Type B pancreatic cell (in vitro differentiated cells): ENCODE measurements at regions not wholly inside any gene's neighbourhood (a gene's known extent, or its start where the extent isn't known, plus 50 kb on each side); places are given as distances from the start of the nearest gene placed in this dataset.

Source experiments
- DNase-seq: peaks from one replicate; pipeline ENCODE4 v3.0.0; 2021; ENCODE audit warnings: mixed read lengths; ENCODE audit not compliant: unreplicated experiment; ENCODE audit errors: extremely low spot score
- H3K27ac Mint-ChIP-seq: 2 replicates; pipeline ENCODE4 v1.8.0; 2021; ENCODE audit warnings: mild to moderate bottlenecking, mixed read lengths
- H3K27me3 Mint-ChIP-seq: 2 replicates; pipeline ENCODE4 v1.8.0; 2021; ENCODE audit warnings: mixed read lengths
- H3K36me3 Mint-ChIP-seq: 2 replicates; pipeline ENCODE4 v1.8.0; 2021; ENCODE audit warnings: mixed read lengths
- H3K4me1 Mint-ChIP-seq: one replicate; pipeline ENCODE4 v1.8.0; 2021; ENCODE audit warnings: mixed read lengths; ENCODE audit not compliant: unreplicated experiment
- H3K4me3 Mint-ChIP-seq: 2 replicates; pipeline ENCODE4 v1.8.0; 2021; ENCODE audit warnings: mild to moderate bottlenecking, mixed read lengths
- H3K9me3 Mint-ChIP-seq: 2 replicates; pipeline ENCODE4 v1.8.0; 2021; ENCODE audit warnings: mixed read lengths
- CTCF ChIP-seq: fragments of 200-600 bp; sonication (generic); conservative IDR thresholded peaks from 2 replicates; pipeline ENCODE4 v1.5.0; 2021; ENCODE audit warnings: antibody characterized with exemption, mild to moderate bottlenecking

DNA sequence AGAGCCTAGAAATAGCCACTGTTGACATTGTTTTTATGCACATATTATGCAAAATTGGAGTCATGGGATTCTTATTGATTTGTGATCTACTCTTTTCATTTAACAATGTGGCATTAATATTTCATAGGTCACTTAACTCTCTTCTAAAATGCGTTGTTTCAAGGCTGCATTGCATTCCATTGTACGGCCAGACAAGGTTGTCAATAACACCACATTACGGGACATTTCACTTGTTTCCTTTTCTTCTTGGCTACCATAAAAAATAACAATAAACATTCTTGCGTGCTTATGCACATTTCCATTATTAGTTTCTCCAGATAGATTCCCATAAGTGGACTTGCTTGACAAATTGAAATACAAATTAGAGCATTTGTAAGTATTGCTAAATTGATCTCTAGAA, 120.8 kb upstream of the TMCC3 start:
- H3K27me3 Mint-ChIP-seq: peaks cover 67% of the 10 kb centered on the region
- H3K4me1 Mint-ChIP-seq: peaks cover 18% of the 10 kb centered on the region
- H3K36me3 Mint-ChIP-seq: no peaks in the 10 kb centered on the region

DNA sequence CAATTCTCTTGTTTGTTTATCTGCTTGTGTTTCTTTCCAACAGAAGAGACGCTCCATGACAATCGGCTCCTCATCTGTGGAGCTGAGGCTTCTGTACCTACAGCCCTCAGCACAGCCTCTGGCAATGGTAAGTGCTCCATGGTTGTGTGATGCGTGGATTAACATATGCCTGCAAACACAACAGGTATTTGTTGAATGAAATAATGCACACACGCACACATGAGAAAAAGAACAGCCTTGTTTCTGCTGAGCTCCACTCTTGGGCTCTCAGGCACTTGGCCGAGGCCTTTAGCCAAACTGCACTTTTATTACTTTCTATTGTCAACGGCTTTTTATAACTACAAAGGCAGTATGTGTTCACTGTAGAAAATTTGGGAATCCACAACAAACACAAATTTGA, 120.4 kb upstream of the TMCC3 start:
- TF ChIP-seq CTCF: no peak
- no peak overlapping the region for H3K27ac Mint-ChIP-seq
- peaks cover 65% of the 10 kb centered on the region for H3K27me3 Mint-ChIP-seq
- no peak overlapping the region for H3K4me3 Mint-ChIP-seq
- DNase-seq: no peak
- H3K4me1 Mint-ChIP-seq: peaks cover 18% of the 10 kb centered on the region
- no peaks in the 10 kb centered on the region for H3K9me3 Mint-ChIP-seq
- no peaks in the 10 kb centered on the region for H3K36me3 Mint-ChIP-seq

More for the DNA sequence above, 120.8 kb upstream of the TMCC3 start:
- no peak overlapping the region for H3K27ac Mint-ChIP-seq
- DNase-seq: no peak
- no peaks in the 10 kb centered on the region for H3K9me3 Mint-ChIP-seq
- H3K4me3 Mint-ChIP-seq: no peak overlapping the region
- no peak for TF ChIP-seq CTCF

DNA sequence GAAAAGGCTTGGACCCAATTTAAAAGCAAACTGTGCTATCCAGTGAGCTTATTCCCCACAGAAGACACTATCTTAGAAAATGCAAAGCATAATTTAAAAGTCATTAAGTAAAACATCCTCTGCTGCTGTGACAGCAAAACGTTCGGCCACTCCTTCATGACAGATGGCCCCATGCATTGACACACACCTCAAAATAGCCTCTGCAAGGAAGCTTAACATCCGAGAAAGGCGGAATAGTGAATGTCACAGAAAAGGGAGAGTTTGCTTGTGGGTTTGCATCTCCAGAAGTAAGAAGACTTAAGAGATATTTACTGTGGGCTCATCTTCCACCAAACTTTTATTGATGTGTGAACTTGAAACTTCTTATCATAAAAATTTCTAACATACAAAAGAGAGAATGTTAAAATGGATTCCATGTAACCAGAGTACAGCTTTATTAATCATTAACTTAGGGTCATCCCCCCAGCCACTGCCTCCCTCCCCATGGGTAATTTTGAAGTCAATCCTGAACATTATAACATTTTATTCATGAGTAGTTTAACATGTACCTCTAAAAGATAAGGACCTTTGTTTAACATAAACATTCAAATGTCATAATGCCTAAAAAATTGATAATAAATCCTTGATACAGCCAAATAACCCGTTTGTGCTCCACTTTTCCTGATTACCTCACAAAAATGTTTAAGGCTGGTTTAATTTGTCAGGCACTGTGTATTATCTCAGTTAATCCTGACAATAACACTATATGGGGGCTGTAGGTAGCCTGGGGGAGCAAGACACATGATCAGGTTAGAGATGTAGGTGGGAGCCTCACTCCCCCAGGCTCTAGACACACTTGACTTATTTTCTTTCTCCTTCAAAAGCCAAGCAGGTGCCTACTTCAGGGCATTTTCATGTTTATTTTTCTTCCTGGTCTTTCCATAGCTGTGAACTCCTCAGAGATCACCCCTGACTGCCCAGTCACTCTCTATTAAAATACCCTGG, 119.7 kb upstream of the TMCC3 start:
- H3K36me3 Mint-ChIP-seq: no peaks in the 10 kb centered on the region
- TF ChIP-seq CTCF: no peak
- no peaks in the 10 kb centered on the region for H3K9me3 Mint-ChIP-seq
- no peak overlapping the region for H3K27ac Mint-ChIP-seq
- H3K4me3 Mint-ChIP-seq: no peak overlapping the region
- no peak for DNase-seq
- peaks cover 18% of the 10 kb centered on the region for H3K4me1 Mint-ChIP-seq
- H3K27me3 Mint-ChIP-seq: peaks cover 58% of the 10 kb centered on the region

DNA sequence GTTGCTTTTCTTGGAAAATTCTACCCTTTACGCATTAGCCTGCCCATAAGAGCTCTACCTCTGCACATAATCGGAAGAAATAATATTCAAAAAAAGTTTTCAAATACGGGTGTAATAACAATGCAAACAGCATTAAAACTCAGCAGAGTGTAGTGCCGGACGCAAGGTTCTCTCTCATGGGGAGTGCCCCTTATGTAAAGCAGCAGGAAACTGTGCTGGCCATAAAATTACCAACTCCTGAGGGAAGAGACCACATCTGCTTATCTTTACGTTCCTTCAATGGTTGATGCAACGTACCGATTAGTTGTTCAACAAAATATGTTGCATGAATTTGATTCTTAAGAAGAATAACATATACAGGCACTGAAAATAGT, 118.7 kb upstream of the TMCC3 start:
- no peaks in the 10 kb centered on the region for H3K36me3 Mint-ChIP-seq
- no peak for DNase-seq
- H3K4me1 Mint-ChIP-seq: peaks cover 18% of the 10 kb centered on the region
- no peak for TF ChIP-seq CTCF
- H3K27ac Mint-ChIP-seq: no peak overlapping the region
- H3K4me3 Mint-ChIP-seq: no peak overlapping the region
- H3K27me3 Mint-ChIP-seq: peaks cover 50% of the 10 kb centered on the region
- H3K9me3 Mint-ChIP-seq: no peaks in the 10 kb centered on the region

DNA sequence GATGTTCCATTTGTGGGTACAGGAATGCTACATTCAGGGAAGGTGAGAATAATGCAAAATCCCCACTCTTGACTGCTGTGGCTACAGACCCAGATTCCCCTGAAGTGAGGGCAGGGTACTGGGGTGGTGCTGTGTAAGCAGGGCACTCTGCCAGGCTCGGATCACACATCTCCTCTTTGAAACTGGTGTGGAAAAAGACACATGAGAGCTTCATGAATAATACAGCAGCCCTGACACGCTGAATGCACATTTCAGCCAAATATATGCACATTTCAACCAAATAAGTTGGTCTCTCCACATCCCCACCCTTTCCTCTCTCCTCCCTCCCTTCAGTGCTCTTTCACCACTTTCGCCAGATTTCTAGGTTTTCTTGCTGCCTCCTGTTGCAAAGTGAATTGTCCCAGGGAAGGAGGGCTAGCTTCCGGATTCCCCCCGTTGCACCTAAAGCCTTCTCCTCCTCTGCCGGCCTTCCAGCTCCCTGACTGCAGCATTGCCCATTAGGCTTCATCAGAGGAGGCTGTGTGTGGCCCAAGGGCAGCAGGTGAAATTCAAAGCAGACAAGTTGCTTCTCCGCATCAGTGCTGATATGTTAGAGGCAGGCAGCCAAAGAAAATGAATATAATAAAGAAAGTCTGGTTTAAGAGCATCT, 118.2 kb upstream of the TMCC3 start:
- Mint-ChIP-seq H3K9me3 (no peaks in the 10 kb centered on the region), H3K4me3 (peak overlapping the region; percentile 29), H3K36me3 (no peaks in the 10 kb centered on the region), H3K27ac (no peak overlapping the region), H3K4me1 (peaks cover 18% of the 10 kb centered on the region), H3K27me3 (peaks cover 50% of the 10 kb centered on the region)
- DNase-seq: no peak
- TF ChIP-seq CTCF: no peak
